GM23338 (cell line): ENCODE measurements at regions not wholly inside any gene's neighbourhood (a gene's known extent, or its start where the extent isn't known, plus 50 kb on each side); places are given as distances from the start of the nearest gene placed in this dataset.

Experiments
- ATAC-seq: fragments of 200-7000 bp; cut with Tn5 transposase; 3 replicates; pipeline ENCODE4 v1.9.1; 2020
- DNase-seq: peaks from one replicate; pipeline ENCODE4 v3.0.0-alpha.2; 2015; ENCODE audit warnings: low spot score
- H2AFZ ChIP-seq: fragments of 200-600 bp; sonication (generic); 2 replicates; pipeline ENCODE4 v1.8.0; 2016; ENCODE audit warnings: antibody characterized with exemption, mild to moderate bottlenecking, moderate library complexity
- H3F3A ChIP-seq: fragments of 200-600 bp; sonication (generic); replicated peaks from 2 replicates; pipeline ENCODE4 v1.8.0; 2017; ENCODE audit warnings: antibody characterized with exemption, mixed run types, low read depth
- H3K27ac ChIP-seq: fragments of 200-600 bp; sonication (generic); 2 replicates; pipeline ENCODE4 v1.6.1; 2016; ENCODE audit warnings: low read depth
- H3K27me3 ChIP-seq: fragments of 200-600 bp; sonication (generic); 2 replicates; pipeline ENCODE4 v1.8.0; 2016; ENCODE audit warnings: mild to moderate bottlenecking, mixed run types, moderate library complexity; ENCODE audit not compliant: insufficient read depth
- H3K36me3 ChIP-seq: fragments of 200-600 bp; sonication (generic); 2 replicates; pipeline ENCODE4 v1.8.0; 2016; ENCODE audit warnings: mild to moderate bottlenecking; ENCODE audit not compliant: insufficient read depth
- H3K4me1 ChIP-seq: fragments of 200-600 bp; sonication (generic); 2 replicates; pipeline ENCODE4 v1.8.0; 2016; ENCODE audit warnings: mild to moderate bottlenecking, moderate library complexity; ENCODE audit not compliant: insufficient read depth
- H3K4me2 ChIP-seq: fragments of 200-600 bp; sonication (generic); 2 replicates; pipeline ENCODE4 v1.7.1; 2017; ENCODE audit warnings: mixed run types
- H3K4me3 ChIP-seq: fragments of 200-600 bp; sonication (generic); 2 replicates; pipeline ENCODE4 v1.6.1; 2016; ENCODE audit warnings: mixed run types
- H3K79me2 ChIP-seq: fragments of 200-600 bp; sonication (generic); replicated peaks from 2 replicates; pipeline ENCODE4 v1.8.0; 2017; ENCODE audit warnings: mild to moderate bottlenecking; ENCODE audit not compliant: insufficient read depth
- H3K9me2 ChIP-seq: fragments of 200-600 bp; sonication (generic); 2 replicates; pipeline ENCODE4 v1.8.0; 2017; ENCODE audit not compliant: insufficient read depth
- H4K20me1 ChIP-seq: fragments of 200-600 bp; sonication (generic); replicated peaks from 2 replicates; pipeline ENCODE4 v1.8.0; 2017; ENCODE audit warnings: mild to moderate bottlenecking; ENCODE audit not compliant: insufficient read depth
- H3K27ac Mint-ChIP-seq: 2 replicates; pipeline ENCODE4 v1.8.0; 2020; ENCODE audit warnings: inconsistent platforms, mild to moderate bottlenecking, moderate library complexity, mixed read lengths
- H3K27me3 Mint-ChIP-seq: 3 replicates; pipeline ENCODE4 v1.8.0; 2022; ENCODE audit warnings: low read depth, mild to moderate bottlenecking, moderate library complexity, mixed read lengths, inconsistent platforms; ENCODE audit not compliant: insufficient read depth, poor library complexity
- H3K36me3 Mint-ChIP-seq: 3 replicates; pipeline ENCODE4 v1.8.0; 2021; ENCODE audit warnings: low read depth, mild to moderate bottlenecking, inconsistent platforms, moderate library complexity, mixed read lengths
- H3K4me1 Mint-ChIP-seq: 3 replicates; pipeline ENCODE4 v1.8.0; 2020; ENCODE audit warnings: mild to moderate bottlenecking, inconsistent platforms, mixed read lengths
- H3K4me3 Mint-ChIP-seq: 3 replicates; pipeline ENCODE4 v1.8.0; 2021; ENCODE audit warnings: moderate library complexity, mild to moderate bottlenecking, inconsistent platforms, mixed read lengths
- H3K9me3 Mint-ChIP-seq: 3 replicates; pipeline ENCODE4 v1.8.0; 2020; ENCODE audit warnings: moderate library complexity, mild to moderate bottlenecking, inconsistent platforms, mixed read lengths
- CREB1 ChIP-seq: fragments of 250-450 bp; sonication (Bioruptor Pico); IDR thresholded peaks from 2 replicates; pipeline ENCODE4 v1.5.0; 2020; ENCODE audit warnings: low read depth, mild to moderate bottlenecking, moderate library complexity
- ETS1 ChIP-seq: IDR thresholded peaks from 2 replicates; pipeline ENCODE4 v1.6.1; 2016; ENCODE audit warnings: antibody characterized with exemption
- EZH2 ChIP-seq: fragments of 200-600 bp; sonication (generic); IDR thresholded peaks from one replicate; pipeline ENCODE4 v1.8.0; 2017; ENCODE audit warnings: antibody characterized with exemption, mild to moderate bottlenecking, low read depth; ENCODE audit not compliant: unreplicated experiment
- EZH2phosphoT487 ChIP-seq: fragments of 200-600 bp; sonication (generic); IDR thresholded peaks from one replicate; pipeline ENCODE4 v1.8.1; 2018; ENCODE audit warnings: antibody characterized with exemption; ENCODE audit not compliant: unreplicated experiment
- POLR2AphosphoS5 ChIP-seq: IDR thresholded peaks from 2 replicates; pipeline ENCODE4 v1.6.1; 2016; ENCODE audit warnings: antibody characterized with exemption, low read depth
- STAT1 ChIP-seq: IDR thresholded peaks from one replicate; pipeline ENCODE4 v1.6.1; 2016; ENCODE audit warnings: antibody characterized with exemption; ENCODE audit not compliant: unreplicated experiment
- ZNF114 ChIP-seq: fragments of 250-450 bp; sonication (Bioruptor Pico); IDR thresholded peaks from 2 replicates; pipeline ENCODE4 v1.5.0; 2020; ENCODE audit warnings: mild to moderate bottlenecking, moderate library complexity
- ZNF331 ChIP-seq: fragments of 250-450 bp; sonication (Bioruptor Pico); IDR thresholded peaks from 2 replicates; pipeline ENCODE4 v1.5.0; 2020; ENCODE audit warnings: low read depth, mild to moderate bottlenecking, moderate library complexity
- TF ChIP-seq, protein P1 (sequence below), 2 experiments: fragments of 200-600 bp in 1 of 2; sonication (generic) in 1 of 2; conservative IDR thresholded peaks; 2 replicates each; pipeline versions ENCODE4 v1.5.1 to v1.6.1; 2016 to 2017; ENCODE audit warnings: antibody characterized with exemption in 2 of 2, low read depth in 2 of 2, mild to moderate bottlenecking in 2 of 2, moderate library complexity in 1 of 2
- TF ChIP-seq, protein P2 (sequence below): IDR thresholded peaks from one replicate; pipeline ENCODE4 v1.6.1; 2018; ENCODE audit warnings: antibody characterized with exemption; ENCODE audit not compliant: unreplicated experiment
- TF ChIP-seq, protein P3 (sequence below): fragments of 250-450 bp; sonication (Bioruptor Pico); IDR thresholded peaks from 2 replicates; pipeline ENCODE4 v1.5.0; 2020; ENCODE audit warnings: mild to moderate bottlenecking, moderate library complexity

DNA sequence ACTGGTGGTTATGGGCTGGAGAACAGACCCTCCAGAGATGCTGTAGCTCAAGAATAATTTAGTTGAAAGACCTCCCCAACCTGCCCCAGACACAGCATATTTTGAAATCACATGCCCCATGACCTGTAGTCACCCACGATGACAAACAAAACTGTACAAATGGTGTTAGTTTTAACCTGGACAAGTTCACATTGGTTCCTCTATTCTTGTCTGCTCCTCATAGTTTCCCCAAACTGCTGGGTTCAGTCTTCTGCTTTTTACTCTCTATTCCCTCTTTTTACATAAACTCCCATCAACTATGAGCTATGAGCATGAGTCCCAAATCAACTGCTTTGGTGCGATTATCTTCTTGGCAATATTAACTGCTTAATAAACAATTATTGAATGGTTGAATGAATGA lies 365.3 kb upstream of the CLINT1 start:
- H3K27me3 ChIP-seq, result no peaks in the 10 kb centered on the region
- H3K27me3 Mint-ChIP-seq, result peaks cover 2% of the 10 kb centered on the region
- H3K36me3 ChIP-seq, result no peaks in the 10 kb centered on the region
- no peaks in the 10 kb centered on the region for H3K4me1 ChIP-seq
- no peaks in the 10 kb centered on the region for H3F3A ChIP-seq
- H3K9me3 Mint-ChIP-seq, result peaks cover 3% of the 10 kb centered on the region; the same call in 1 of the 3 replicates
- no peaks in the 10 kb centered on the region for H3K79me2 ChIP-seq
- H3K4me3 ChIP-seq, result no peak overlapping the region
- H3K4me1 Mint-ChIP-seq, result peaks cover 7% of the 10 kb centered on the region; the same call in 2 of the 3 replicates
- no peak overlapping the region for H3K27ac Mint-ChIP-seq
- no peaks in the 10 kb centered on the region for H3K36me3 Mint-ChIP-seq
- ATAC-seq (no peak), DNase-seq (no peak)
- no peak overlapping the region for H3K4me3 Mint-ChIP-seq
- H4K20me1 ChIP-seq, result no peaks in the 10 kb centered on the region
- H3K27ac ChIP-seq, result no peak overlapping the region
- peaks cover 11% of the 10 kb centered on the region; the same call in 1 of the 2 replicates for H3K9me2 ChIP-seq
- TF ChIP-seq ETS1 (no peak), EZH2 (no peak), CREB1 (CRISPR knock-in tag) (no peak), ZNF331 (CRISPR knock-in tag) (no peak), EZH2phosphoT487 (no peak), STAT1 (no peak), ZNF114 (CRISPR knock-in tag) (no peak), POLR2AphosphoS5 (no peak)
- TF ChIP-seq, protein P1, sequence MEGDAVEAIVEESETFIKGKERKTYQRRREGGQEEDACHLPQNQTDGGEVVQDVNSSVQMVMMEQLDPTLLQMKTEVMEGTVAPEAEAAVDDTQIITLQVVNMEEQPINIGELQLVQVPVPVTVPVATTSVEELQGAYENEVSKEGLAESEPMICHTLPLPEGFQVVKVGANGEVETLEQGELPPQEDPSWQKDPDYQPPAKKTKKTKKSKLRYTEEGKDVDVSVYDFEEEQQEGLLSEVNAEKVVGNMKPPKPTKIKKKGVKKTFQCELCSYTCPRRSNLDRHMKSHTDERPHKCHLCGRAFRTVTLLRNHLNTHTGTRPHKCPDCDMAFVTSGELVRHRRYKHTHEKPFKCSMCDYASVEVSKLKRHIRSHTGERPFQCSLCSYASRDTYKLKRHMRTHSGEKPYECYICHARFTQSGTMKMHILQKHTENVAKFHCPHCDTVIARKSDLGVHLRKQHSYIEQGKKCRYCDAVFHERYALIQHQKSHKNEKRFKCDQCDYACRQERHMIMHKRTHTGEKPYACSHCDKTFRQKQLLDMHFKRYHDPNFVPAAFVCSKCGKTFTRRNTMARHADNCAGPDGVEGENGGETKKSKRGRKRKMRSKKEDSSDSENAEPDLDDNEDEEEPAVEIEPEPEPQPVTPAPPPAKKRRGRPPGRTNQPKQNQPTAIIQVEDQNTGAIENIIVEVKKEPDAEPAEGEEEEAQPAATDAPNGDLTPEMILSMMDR (conservative IDR thresholded peaks at IDR 0.05; ENCODE audit: low read depth in 2 of 2), result no peak
- TF ChIP-seq, protein P2, sequence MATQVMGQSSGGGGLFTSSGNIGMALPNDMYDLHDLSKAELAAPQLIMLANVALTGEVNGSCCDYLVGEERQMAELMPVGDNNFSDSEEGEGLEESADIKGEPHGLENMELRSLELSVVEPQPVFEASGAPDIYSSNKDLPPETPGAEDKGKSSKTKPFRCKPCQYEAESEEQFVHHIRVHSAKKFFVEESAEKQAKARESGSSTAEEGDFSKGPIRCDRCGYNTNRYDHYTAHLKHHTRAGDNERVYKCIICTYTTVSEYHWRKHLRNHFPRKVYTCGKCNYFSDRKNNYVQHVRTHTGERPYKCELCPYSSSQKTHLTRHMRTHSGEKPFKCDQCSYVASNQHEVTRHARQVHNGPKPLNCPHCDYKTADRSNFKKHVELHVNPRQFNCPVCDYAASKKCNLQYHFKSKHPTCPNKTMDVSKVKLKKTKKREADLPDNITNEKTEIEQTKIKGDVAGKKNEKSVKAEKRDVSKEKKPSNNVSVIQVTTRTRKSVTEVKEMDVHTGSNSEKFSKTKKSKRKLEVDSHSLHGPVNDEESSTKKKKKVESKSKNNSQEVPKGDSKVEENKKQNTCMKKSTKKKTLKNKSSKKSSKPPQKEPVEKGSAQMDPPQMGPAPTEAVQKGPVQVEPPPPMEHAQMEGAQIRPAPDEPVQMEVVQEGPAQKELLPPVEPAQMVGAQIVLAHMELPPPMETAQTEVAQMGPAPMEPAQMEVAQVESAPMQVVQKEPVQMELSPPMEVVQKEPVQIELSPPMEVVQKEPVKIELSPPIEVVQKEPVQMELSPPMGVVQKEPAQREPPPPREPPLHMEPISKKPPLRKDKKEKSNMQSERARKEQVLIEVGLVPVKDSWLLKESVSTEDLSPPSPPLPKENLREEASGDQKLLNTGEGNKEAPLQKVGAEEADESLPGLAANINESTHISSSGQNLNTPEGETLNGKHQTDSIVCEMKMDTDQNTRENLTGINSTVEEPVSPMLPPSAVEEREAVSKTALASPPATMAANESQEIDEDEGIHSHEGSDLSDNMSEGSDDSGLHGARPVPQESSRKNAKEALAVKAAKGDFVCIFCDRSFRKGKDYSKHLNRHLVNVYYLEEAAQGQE, result no peak
- TF ChIP-seq, protein P3, sequence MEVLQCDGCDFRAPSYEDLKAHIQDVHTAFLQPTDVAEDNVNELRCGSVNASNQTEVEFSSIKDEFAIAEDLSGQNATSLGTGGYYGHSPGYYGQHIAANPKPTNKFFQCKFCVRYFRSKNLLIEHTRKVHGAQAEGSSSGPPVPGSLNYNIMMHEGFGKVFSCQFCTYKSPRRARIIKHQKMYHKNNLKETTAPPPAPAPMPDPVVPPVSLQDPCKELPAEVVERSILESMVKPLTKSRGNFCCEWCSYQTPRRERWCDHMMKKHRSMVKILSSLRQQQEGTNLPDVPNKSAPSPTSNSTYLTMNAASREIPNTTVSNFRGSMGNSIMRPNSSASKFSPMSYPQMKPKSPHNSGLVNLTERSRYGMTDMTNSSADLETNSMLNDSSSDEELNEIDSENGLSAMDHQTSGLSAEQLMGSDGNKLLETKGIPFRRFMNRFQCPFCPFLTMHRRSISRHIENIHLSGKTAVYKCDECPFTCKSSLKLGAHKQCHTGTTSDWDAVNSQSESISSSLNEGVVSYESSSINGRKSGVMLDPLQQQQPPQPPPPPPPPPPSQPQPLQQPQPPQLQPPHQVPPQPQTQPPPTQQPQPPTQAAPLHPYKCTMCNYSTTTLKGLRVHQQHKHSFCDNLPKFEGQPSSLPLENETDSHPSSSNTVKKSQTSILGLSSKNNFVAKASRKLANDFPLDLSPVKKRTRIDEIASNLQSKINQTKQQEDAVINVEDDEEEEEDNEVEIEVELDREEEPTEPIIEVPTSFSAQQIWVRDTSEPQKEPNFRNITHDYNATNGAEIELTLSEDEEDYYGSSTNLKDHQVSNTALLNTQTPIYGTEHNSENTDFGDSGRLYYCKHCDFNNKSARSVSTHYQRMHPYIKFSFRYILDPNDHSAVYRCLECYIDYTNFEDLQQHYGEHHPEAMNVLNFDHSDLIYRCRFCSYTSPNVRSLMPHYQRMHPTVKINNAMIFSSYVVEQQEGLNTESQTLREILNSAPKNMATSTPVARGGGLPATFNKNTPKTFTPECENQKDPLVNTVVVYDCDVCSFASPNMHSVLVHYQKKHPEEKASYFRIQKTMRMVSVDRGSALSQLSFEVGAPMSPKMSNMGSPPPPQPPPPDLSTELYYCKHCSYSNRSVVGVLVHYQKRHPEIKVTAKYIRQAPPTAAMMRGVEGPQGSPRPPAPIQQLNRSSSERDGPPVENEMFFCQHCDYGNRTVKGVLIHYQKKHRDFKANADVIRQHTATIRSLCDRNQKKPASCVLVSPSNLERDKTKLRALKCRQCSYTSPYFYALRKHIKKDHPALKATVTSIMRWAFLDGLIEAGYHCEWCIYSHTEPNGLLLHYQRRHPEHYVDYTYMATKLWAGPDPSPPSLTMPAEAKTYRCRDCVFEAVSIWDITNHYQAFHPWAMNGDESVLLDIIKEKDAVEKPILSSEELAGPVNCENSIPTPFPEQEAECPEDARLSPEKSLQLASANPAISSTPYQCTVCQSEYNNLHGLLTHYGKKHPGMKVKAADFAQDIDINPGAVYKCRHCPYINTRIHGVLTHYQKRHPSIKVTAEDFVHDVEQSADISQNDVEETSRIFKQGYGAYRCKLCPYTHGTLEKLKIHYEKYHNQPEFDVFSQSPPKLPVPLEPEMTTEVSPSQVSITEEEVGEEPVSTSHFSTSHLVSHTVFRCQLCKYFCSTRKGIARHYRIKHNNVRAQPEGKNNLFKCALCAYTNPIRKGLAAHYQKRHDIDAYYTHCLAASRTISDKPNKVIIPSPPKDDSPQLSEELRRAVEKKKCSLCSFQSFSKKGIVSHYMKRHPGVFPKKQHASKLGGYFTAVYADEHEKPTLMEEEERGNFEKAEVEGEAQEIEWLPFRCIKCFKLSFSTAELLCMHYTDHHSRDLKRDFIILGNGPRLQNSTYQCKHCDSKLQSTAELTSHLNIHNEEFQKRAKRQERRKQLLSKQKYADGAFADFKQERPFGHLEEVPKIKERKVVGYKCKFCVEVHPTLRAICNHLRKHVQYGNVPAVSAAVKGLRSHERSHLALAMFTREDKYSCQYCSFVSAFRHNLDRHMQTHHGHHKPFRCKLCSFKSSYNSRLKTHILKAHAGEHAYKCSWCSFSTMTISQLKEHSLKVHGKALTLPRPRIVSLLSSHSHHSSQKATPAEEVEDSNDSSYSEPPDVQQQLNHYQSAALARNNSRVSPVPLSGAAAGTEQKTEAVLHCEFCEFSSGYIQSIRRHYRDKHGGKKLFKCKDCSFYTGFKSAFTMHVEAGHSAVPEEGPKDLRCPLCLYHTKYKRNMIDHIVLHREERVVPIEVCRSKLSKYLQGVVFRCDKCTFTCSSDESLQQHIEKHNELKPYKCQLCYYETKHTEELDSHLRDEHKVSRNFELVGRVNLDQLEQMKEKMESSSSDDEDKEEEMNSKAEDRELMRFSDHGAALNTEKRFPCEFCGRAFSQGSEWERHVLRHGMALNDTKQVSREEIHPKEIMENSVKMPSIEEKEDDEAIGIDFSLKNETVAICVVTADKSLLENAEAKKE (CRISPR knock-in tag), result no peak
- H2AFZ ChIP-seq, result no peak overlapping the region
- H3K4me2 ChIP-seq, result no peak overlapping the region
